ENCODE measurements at regions not wholly inside any gene's neighbourhood (a gene's known extent, or its start where the extent isn't known, plus 50 kb on each side); places are given as distances from the start of the nearest gene placed in this dataset.

DNA sequence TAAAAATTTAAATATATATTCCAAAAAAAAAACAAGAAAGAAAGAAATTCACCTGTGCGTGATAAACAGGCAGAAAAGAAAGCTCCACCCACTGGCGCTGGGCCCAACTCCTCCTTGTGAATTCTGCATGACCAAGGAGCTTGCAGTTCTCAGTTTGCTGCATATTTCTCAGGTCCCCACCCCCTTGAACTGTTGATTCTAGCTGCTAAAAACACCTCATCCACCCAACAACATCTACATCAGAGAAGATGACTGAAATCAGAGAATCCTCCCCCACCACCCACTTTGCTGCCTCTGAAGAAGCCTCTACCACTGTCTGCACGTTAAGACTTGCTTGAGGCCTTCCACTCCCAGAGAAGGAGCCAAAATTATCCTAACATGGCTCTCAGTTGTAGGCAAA lies 104.8 kb downstream of the RGS2 start:
- H3K79me2 ChIP-seq (ENCODE audit: insufficient read depth, low read length) = no peaks in the 10 kb centered on the region
- no peaks in the 10 kb centered on the region for H3F3A ChIP-seq (ENCODE audit: insufficient read depth)
- no peaks in the 10 kb centered on the region for H3K9me2 ChIP-seq (replicated peaks; ENCODE audit: insufficient read depth, low read length)
- no peak overlapping the region for H3K4me3 ChIP-seq (ENCODE audit: insufficient read depth, low read length, poor library complexity, severe bottlenecking)
- no peaks in the 10 kb centered on the region for H4K20me1 ChIP-seq (ENCODE audit: low read depth, low read length)
- H3K27ac ChIP-seq (ENCODE audit: low read depth, low read length) = no peak overlapping the region
- no peaks in the 10 kb centered on the region for H3K9me3 ChIP-seq (ENCODE audit: insufficient read depth, low read length)
- TF ChIP-seq, protein P1, sequence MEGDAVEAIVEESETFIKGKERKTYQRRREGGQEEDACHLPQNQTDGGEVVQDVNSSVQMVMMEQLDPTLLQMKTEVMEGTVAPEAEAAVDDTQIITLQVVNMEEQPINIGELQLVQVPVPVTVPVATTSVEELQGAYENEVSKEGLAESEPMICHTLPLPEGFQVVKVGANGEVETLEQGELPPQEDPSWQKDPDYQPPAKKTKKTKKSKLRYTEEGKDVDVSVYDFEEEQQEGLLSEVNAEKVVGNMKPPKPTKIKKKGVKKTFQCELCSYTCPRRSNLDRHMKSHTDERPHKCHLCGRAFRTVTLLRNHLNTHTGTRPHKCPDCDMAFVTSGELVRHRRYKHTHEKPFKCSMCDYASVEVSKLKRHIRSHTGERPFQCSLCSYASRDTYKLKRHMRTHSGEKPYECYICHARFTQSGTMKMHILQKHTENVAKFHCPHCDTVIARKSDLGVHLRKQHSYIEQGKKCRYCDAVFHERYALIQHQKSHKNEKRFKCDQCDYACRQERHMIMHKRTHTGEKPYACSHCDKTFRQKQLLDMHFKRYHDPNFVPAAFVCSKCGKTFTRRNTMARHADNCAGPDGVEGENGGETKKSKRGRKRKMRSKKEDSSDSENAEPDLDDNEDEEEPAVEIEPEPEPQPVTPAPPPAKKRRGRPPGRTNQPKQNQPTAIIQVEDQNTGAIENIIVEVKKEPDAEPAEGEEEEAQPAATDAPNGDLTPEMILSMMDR (IDR thresholded peaks at IDR 0.05; ENCODE audit: insufficient read depth, low read length, poor library complexity, severe bottlenecking) = no peak
- no peak for TF ChIP-seq EZH2phosphoT487 (conservative IDR thresholded peaks at IDR 0.05; ENCODE audit: low read length)
- H2AFZ ChIP-seq (ENCODE audit: low read depth, low read length, severe bottlenecking) = no peak overlapping the region
- no peaks in the 10 kb centered on the region for H3K27me3 ChIP-seq (ENCODE audit: low read length)
- H3K36me3 ChIP-seq (ENCODE audit: low read length) = no peaks in the 10 kb centered on the region
- H3K4me2 ChIP-seq (ENCODE audit: low read depth, low read length, poor library complexity, severe bottlenecking) = no peak overlapping the region
- no peak overlapping the region for H3K9ac ChIP-seq (ENCODE audit: low read length)

DNA sequence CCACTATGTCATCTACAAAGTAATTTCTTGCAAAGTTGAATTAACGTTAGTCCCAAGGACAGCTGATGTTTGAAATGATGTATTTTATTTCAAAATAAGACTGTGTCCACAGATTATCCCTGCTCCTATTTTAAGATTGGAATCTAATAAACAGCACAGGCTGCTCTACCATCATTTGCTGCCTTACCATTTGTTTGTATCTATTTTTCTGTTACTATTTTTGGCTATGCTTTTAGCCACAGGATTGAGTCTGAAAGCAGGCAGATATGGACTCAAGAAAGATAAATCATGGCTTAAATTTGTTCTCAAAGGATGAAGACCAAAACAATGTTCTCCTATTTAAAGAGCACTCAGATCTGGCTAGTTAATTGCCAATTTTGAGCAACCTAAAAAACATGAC lies 105.3 kb downstream of the RGS2 start:
- H3K9me3 ChIP-seq (ENCODE audit: insufficient read depth, low read length) = no peaks in the 10 kb centered on the region
- no peaks in the 10 kb centered on the region for H4K20me1 ChIP-seq (ENCODE audit: low read depth, low read length)
- H3K27ac ChIP-seq (ENCODE audit: low read depth, low read length) = no peak overlapping the region
- no peak overlapping the region for H3K9ac ChIP-seq (ENCODE audit: low read length)
- no peaks in the 10 kb centered on the region for H3K27me3 ChIP-seq (ENCODE audit: low read length)
- no peaks in the 10 kb centered on the region for H3K36me3 ChIP-seq (ENCODE audit: low read length)
- no peaks in the 10 kb centered on the region for H3K79me2 ChIP-seq (ENCODE audit: insufficient read depth, low read length)
- H3K4me2 ChIP-seq (ENCODE audit: low read depth, low read length, poor library complexity, severe bottlenecking) = no peak overlapping the region
- H2AFZ ChIP-seq (ENCODE audit: low read depth, low read length, severe bottlenecking) = no peak overlapping the region
- H3F3A ChIP-seq (ENCODE audit: insufficient read depth) = no peaks in the 10 kb centered on the region
- TF ChIP-seq EZH2phosphoT487 (conservative IDR thresholded peaks at IDR 0.05; ENCODE audit: low read length) = no peak
- TF ChIP-seq, protein P1 (IDR thresholded peaks at IDR 0.05; ENCODE audit: insufficient read depth, low read length, poor library complexity, severe bottlenecking) = no peak
- no peaks in the 10 kb centered on the region for H3K9me2 ChIP-seq (replicated peaks; ENCODE audit: insufficient read depth, low read length)
- H3K4me3 ChIP-seq (ENCODE audit: insufficient read depth, low read length, poor library complexity, severe bottlenecking) = no peak overlapping the region

- H3K9me2 ChIP-seq (replicated peaks; ENCODE audit: insufficient read depth, low read length) = no peaks in the 10 kb centered on the region
These were observed 105.9 kb downstream of the RGS2 start for GRCh38 chr1:192914696-192915095.

DNA sequence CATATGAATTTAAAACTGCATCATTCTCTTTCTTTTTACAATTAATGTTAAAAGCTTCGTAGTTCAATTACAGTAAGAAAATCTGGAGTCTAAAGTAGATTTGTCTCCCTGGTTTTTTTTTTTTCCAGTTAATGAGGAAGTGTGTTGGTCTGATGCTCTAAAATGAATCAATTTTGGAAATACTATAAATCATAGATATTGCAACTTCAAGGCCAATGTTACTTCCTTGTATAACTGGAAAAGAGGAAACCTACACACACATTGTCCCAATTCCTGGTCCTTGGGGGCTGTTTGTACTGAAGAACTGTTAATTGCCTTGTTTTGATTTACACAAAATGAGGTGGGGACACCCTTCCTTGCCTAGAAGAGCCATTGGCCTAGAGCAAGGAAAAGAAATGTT lies 107.2 kb downstream of the RGS2 start:
- Histone ChIP-seq H4K20me1 (ENCODE audit: low read depth, low read length) (no peaks in the 10 kb centered on the region), H3F3A (ENCODE audit: insufficient read depth) (no peaks in the 10 kb centered on the region), H3K9me3 (ENCODE audit: insufficient read depth, low read length) (no peaks in the 10 kb centered on the region), H2AFZ (ENCODE audit: low read depth, low read length, severe bottlenecking) (no peak overlapping the region), H3K9me2 (replicated peaks; ENCODE audit: insufficient read depth, low read length) (no peaks in the 10 kb centered on the region), H3K27ac (ENCODE audit: low read depth, low read length) (no peak overlapping the region), H3K9ac (ENCODE audit: low read length) (no peak overlapping the region), H3K27me3 (ENCODE audit: low read length) (no peaks in the 10 kb centered on the region), H3K4me3 (ENCODE audit: insufficient read depth, low read length, poor library complexity, severe bottlenecking) (no peak overlapping the region), H3K4me2 (ENCODE audit: low read depth, low read length, poor library complexity, severe bottlenecking) (no peak overlapping the region), H3K36me3 (ENCODE audit: low read length) (no peaks in the 10 kb centered on the region), H3K79me2 (ENCODE audit: insufficient read depth, low read length) (no peaks in the 10 kb centered on the region)
- TF ChIP-seq EZH2phosphoT487 (conservative IDR thresholded peaks at IDR 0.05; ENCODE audit: low read length) = no peak
- TF ChIP-seq, protein P1 (IDR thresholded peaks at IDR 0.05; ENCODE audit: insufficient read depth, low read length, poor library complexity, severe bottlenecking) = no peak

More at GRCh38 chr1:192914696-192915095, 105.9 kb downstream of the RGS2 start:
- H3K36me3 ChIP-seq (ENCODE audit: low read length) = no peaks in the 10 kb centered on the region
- no peaks in the 10 kb centered on the region for H4K20me1 ChIP-seq (ENCODE audit: low read depth, low read length)
- TF ChIP-seq EZH2phosphoT487 (conservative IDR thresholded peaks at IDR 0.05; ENCODE audit: low read length) = no peak
- no peaks in the 10 kb centered on the region for H3K9me3 ChIP-seq (ENCODE audit: insufficient read depth, low read length)
- H3K4me3 ChIP-seq (ENCODE audit: insufficient read depth, low read length, poor library complexity, severe bottlenecking) = no peak overlapping the region
- H3K4me2 ChIP-seq (ENCODE audit: low read depth, low read length, poor library complexity, severe bottlenecking) = no peak overlapping the region
- H3K79me2 ChIP-seq (ENCODE audit: insufficient read depth, low read length) = no peaks in the 10 kb centered on the region
- no peak overlapping the region for H2AFZ ChIP-seq (ENCODE audit: low read depth, low read length, severe bottlenecking)
- H3K27ac ChIP-seq (ENCODE audit: low read depth, low read length) = no peak overlapping the region
- no peak overlapping the region for H3K9ac ChIP-seq (ENCODE audit: low read length)
- no peaks in the 10 kb centered on the region for H3F3A ChIP-seq (ENCODE audit: insufficient read depth)
- no peaks in the 10 kb centered on the region for H3K27me3 ChIP-seq (ENCODE audit: low read length)
